HCT116 (cell line): ENCODE measurements at regions not wholly inside any gene's neighbourhood (a gene's known extent, or its start where the extent isn't known, plus 50 kb on each side); places are given as distances from the start of the nearest gene placed in this dataset.

Experiments
- EGR1 ChIP-seq: IDR thresholded peaks from 2 replicates; pipeline ENCODE4 v1.6.1; 2012; ENCODE audit warnings: low read depth
- EZH2 ChIP-seq: fragments of 200-600 bp; sonication (generic); IDR thresholded peaks from 2 replicates; pipeline ENCODE4 v1.6.1; 2017; ENCODE audit warnings: antibody characterized with exemption, mixed run types
- FOSL1 ChIP-seq: IDR thresholded peaks from 2 replicates; pipeline ENCODE4 v1.6.1; 2012; ENCODE audit warnings: low read depth
- JUND ChIP-seq: IDR thresholded peaks from 2 replicates; pipeline ENCODE4 v1.6.1; 2012
- POLR2A ChIP-seq: IDR thresholded peaks from 2 replicates; pipeline ENCODE4 v1.7.0; 2011; ENCODE audit warnings: borderline replicate concordance; ENCODE audit not compliant: insufficient read depth, insufficient read length; ENCODE audit errors: extremely low read depth
- POLR2AphosphoS5 ChIP-seq: IDR thresholded peaks from 2 replicates; pipeline ENCODE4 v1.6.1; 2011; ENCODE audit warnings: mild to moderate bottlenecking, low read depth, low read length, moderate library complexity
- SIN3A ChIP-seq: IDR thresholded peaks from 2 replicates; pipeline ENCODE4 v1.6.1; 2012; ENCODE audit warnings: low read depth
- SRF ChIP-seq: IDR thresholded peaks from 2 replicates; pipeline ENCODE4 v1.6.1; 2012; ENCODE audit warnings: low read depth
- YY1 ChIP-seq: IDR thresholded peaks from 2 replicates; pipeline ENCODE4 v1.6.1; 2011; ENCODE audit warnings: low read length, low read depth, moderate library complexity, mild to moderate bottlenecking; ENCODE audit not compliant: insufficient replicate concordance; ENCODE audit errors: extremely low read depth
- TF ChIP-seq, protein P1 (sequence below), 3 experiments: fragments of 200-600 bp in 1 of 3; sonication (generic) in 1 of 3; IDR thresholded peaks in 2 of 3; conservative IDR thresholded peaks in 1 of 3; 2 replicates each; pipeline ENCODE4 v1.5.1; 2012 to 2017; ENCODE audit warnings: low read depth in 2 of 3, low read length in 2 of 3, antibody characterized with exemption in 1 of 3, borderline replicate concordance in 1 of 3, control low read depth in 1 of 3, mild to moderate bottlenecking in 1 of 3, mixed read lengths in 1 of 3, mixed run types in 1 of 3, moderate library complexity in 1 of 3; ENCODE audit not compliant: insufficient read depth in 1 of 3
- TF ChIP-seq, protein P2 (sequence below): IDR thresholded peaks from 2 replicates; pipeline ENCODE4 v1.6.1; 2011; ENCODE audit warnings: mild to moderate bottlenecking, low read length, moderate library complexity; ENCODE audit not compliant: insufficient replicate concordance; ENCODE audit errors: extremely low read depth

DNA sequence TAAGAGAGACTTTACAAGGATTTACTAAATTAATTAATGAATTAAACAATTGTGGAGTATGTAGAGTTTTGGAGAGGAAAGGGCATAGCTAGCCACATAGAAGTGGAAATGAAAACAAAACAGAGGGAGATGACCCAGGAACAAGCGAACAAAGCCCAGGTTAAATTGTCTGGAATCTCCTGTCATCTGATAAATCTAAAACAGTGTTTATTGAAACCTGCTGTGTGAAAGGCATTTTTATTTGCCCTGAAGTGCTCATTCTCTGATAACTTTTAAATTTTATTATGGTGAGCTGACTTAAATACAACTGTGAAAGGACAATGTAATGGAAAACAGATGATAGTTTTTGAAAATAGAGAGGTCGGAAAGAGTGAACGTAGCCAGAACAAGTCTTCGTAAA lies 682.8 kb upstream of the KIRREL3 start:
- TF ChIP-seq, protein P1, sequence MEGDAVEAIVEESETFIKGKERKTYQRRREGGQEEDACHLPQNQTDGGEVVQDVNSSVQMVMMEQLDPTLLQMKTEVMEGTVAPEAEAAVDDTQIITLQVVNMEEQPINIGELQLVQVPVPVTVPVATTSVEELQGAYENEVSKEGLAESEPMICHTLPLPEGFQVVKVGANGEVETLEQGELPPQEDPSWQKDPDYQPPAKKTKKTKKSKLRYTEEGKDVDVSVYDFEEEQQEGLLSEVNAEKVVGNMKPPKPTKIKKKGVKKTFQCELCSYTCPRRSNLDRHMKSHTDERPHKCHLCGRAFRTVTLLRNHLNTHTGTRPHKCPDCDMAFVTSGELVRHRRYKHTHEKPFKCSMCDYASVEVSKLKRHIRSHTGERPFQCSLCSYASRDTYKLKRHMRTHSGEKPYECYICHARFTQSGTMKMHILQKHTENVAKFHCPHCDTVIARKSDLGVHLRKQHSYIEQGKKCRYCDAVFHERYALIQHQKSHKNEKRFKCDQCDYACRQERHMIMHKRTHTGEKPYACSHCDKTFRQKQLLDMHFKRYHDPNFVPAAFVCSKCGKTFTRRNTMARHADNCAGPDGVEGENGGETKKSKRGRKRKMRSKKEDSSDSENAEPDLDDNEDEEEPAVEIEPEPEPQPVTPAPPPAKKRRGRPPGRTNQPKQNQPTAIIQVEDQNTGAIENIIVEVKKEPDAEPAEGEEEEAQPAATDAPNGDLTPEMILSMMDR (IDR thresholded peaks at IDR 0.05 in 2 of 3, conservative IDR thresholded peaks at IDR 0.05 in 1 of 3; ENCODE audit: borderline replicate concordance in 1 of 3, insufficient read depth in 1 of 3, low read depth in 2 of 3, low read length in 2 of 3): no peak
- no peak for TF ChIP-seq EZH2
- no peak for TF ChIP-seq POLR2A
- TF ChIP-seq YY1: no peak
- TF ChIP-seq, protein P2, sequence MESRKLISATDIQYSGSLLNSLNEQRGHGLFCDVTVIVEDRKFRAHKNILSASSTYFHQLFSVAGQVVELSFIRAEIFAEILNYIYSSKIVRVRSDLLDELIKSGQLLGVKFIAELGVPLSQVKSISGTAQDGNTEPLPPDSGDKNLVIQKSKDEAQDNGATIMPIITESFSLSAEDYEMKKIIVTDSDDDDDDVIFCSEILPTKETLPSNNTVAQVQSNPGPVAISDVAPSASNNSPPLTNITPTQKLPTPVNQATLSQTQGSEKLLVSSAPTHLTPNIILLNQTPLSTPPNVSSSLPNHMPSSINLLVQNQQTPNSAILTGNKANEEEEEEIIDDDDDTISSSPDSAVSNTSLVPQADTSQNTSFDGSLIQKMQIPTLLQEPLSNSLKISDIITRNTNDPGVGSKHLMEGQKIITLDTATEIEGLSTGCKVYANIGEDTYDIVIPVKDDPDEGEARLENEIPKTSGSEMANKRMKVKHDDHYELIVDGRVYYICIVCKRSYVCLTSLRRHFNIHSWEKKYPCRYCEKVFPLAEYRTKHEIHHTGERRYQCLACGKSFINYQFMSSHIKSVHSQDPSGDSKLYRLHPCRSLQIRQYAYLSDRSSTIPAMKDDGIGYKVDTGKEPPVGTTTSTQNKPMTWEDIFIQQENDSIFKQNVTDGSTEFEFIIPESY: no peak
- no peak for TF ChIP-seq FOSL1
- TF ChIP-seq JUND: no peak
- no peak for TF ChIP-seq SRF
- TF ChIP-seq EGR1: no peak
- TF ChIP-seq POLR2AphosphoS5: no peak
- TF ChIP-seq SIN3A: no peak
